MM.1S (cell line): ENCODE measurements at regions not wholly inside any gene's neighbourhood (a gene's known extent, or its start where the extent isn't known, plus 50 kb on each side); places are given as distances from the start of the nearest gene placed in this dataset.
"Not testable (repeated sequence)": the region's sequence is repeated elsewhere in the genome, so short reads cannot be mapped to it uniquely, and the experiment has no call there.

Source experiments
- CTCF ChIP-seq: fragments of 300-600 bp; sonication (generic); IDR thresholded peaks from 2 replicates; pipeline ENCODE4 v1.5.1; 2016; ENCODE audit warnings: antibody characterized with exemption, low read length, mixed read lengths
- EZH2 ChIP-seq: fragments of 300-600 bp; sonication (generic); optimal IDR thresholded peaks from 2 replicates; pipeline ENCODE3; 2017; ENCODE audit warnings: low read depth, mild to moderate bottlenecking, antibody characterized with exemption, low read length, mixed read lengths

DNA sequence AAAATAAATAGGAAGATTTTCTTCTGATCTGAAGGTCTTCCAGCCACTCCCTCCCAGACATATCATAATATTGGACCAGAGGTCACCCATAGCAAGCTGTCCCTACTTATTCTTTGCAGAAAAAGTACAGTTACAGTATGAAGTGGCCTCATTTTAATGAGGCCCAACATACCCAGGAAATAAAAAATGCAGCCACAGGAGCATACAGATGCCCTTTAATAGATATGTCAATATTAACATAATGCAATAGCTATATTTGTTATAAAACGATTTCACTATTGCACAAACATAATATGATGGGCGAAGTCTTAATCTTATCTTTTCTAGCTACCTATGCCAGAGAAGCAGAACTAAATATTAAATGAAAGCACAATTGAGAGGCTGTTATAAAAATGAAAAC lies 124.1 kb upstream of the PRSS1 start:
- not testable (repeated sequence) for TF ChIP-seq CTCF, EZH2
